OCI-LY1 (cell line): ENCODE measurements at regions not wholly inside any gene's neighbourhood (a gene's known extent, or its start where the extent isn't known, plus 50 kb on each side); places are given as distances from the start of the nearest gene placed in this dataset.

Experiments used
- H2AFZ ChIP-seq: fragments of 200-600 bp; sonication (generic), shearing (Covaris generic); 2 replicates; pipeline ENCODE4 v1.6.0; 2014; ENCODE audit warnings: antibody characterized with exemption, mild to moderate bottlenecking, low read length
- H3F3A ChIP-seq: fragments of 200-600 bp; sonication (generic), shearing (Covaris generic); 2 replicates; pipeline ENCODE4 v1.6.0; 2014; ENCODE audit warnings: mild to moderate bottlenecking, antibody characterized with exemption, low read length, moderate library complexity; ENCODE audit not compliant: insufficient read depth
- H3K27ac ChIP-seq: fragments of 200-600 bp; sonication (generic); 2 replicates; pipeline ENCODE4 v1.5.1; 2014; ENCODE audit warnings: low read length, mixed run types, mild to moderate bottlenecking, low read depth; ENCODE audit not compliant: poor library complexity, severe bottlenecking
- H3K27me3 ChIP-seq: fragments of 200-600 bp; sonication (generic); 2 replicates; pipeline ENCODE4 v1.6.0; 2014; ENCODE audit warnings: antibody characterized with exemption, mild to moderate bottlenecking, low read length, moderate library complexity; ENCODE audit not compliant: insufficient read depth
- H3K36me3 ChIP-seq: fragments of 200-600 bp; sonication (generic); 2 replicates; pipeline ENCODE4 v1.6.1; 2014; ENCODE audit warnings: mild to moderate bottlenecking, antibody characterized with exemption, low read length, moderate library complexity, mixed read lengths; ENCODE audit not compliant: insufficient read depth
- H3K4me1 ChIP-seq: fragments of 200-600 bp; sonication (generic); 2 replicates; pipeline ENCODE4 v1.5.1; 2014; ENCODE audit warnings: mild to moderate bottlenecking, low read length, moderate library complexity; ENCODE audit not compliant: insufficient read depth, severe bottlenecking
- H3K4me2 ChIP-seq: fragments of 200-600 bp; sonication (generic), shearing (Covaris generic); 2 replicates; pipeline ENCODE4 v1.6.1; 2014; ENCODE audit warnings: low read length
- H3K4me3 ChIP-seq: fragments of 200-600 bp; sonication (generic); 2 replicates; pipeline ENCODE4 v1.5.1; 2014; ENCODE audit warnings: low read length, low read depth, mild to moderate bottlenecking, mixed read lengths; ENCODE audit not compliant: poor library complexity, severe bottlenecking
- H3K79me2 ChIP-seq: fragments of 200-600 bp; shearing (Covaris generic); 2 replicates; pipeline ENCODE4 v1.6.1; 2016; ENCODE audit warnings: mixed run types, low read length, mixed read lengths; ENCODE audit not compliant: insufficient read depth
- H3K9ac ChIP-seq: fragments of 200-600 bp; sonication (generic), shearing (Covaris generic); 2 replicates; pipeline ENCODE4 v1.6.1; 2014; ENCODE audit warnings: mild to moderate bottlenecking, low read length, mixed read lengths
- H3K9me2 ChIP-seq: fragments of 200-600 bp; sonication (generic), shearing (Covaris generic); 2 replicates; pipeline ENCODE4 v1.6.1; 2014; ENCODE audit warnings: low read depth, mild to moderate bottlenecking, low read length, mixed read lengths
- H3K9me3 ChIP-seq: fragments of 200-600 bp; shearing (Covaris generic); 2 replicates; pipeline ENCODE4 v1.6.1; 2014; ENCODE audit warnings: low read length, mixed read lengths
- H4K20me1 ChIP-seq: fragments of 200-600 bp; sonication (generic), shearing (Covaris generic); 2 replicates; pipeline ENCODE4 v1.6.0; 2016; ENCODE audit warnings: mild to moderate bottlenecking, low read length; ENCODE audit not compliant: insufficient read depth
- CTCF ChIP-seq: fragments of 200-600 bp; sonication (generic), shearing (Covaris generic); IDR thresholded peaks from 2 replicates; pipeline ENCODE4 v1.5.1; 2017; ENCODE audit warnings: mild to moderate bottlenecking, antibody characterized with exemption, low read length, moderate library complexity, mixed read lengths
- EZH2 ChIP-seq: fragments of 200-600 bp; sonication (generic), shearing (Covaris generic); IDR thresholded peaks from 2 replicates; pipeline ENCODE4 v1.8.0; 2017; ENCODE audit warnings: borderline replicate concordance, mixed run types, mild to moderate bottlenecking, antibody characterized with exemption, low read length, moderate library complexity, mixed read lengths

- no peaks in the 10 kb centered on the region for H3K79me2 ChIP-seq
- no peak overlapping the region for H3K9ac ChIP-seq
- H3K27ac ChIP-seq: no peak overlapping the region
- H3K4me3 ChIP-seq: no peak overlapping the region
- H3K9me2 ChIP-seq: no peaks in the 10 kb centered on the region
- H4K20me1 ChIP-seq: no peaks in the 10 kb centered on the region
- H3K36me3 ChIP-seq: no peaks in the 10 kb centered on the region
- no peak overlapping the region for H2AFZ ChIP-seq
- TF ChIP-seq CTCF (no peak), EZH2 (no peak)
- H3F3A ChIP-seq: no peaks in the 10 kb centered on the region
- no peak overlapping the region for H3K4me2 ChIP-seq
- no peaks in the 10 kb centered on the region for H3K27me3 ChIP-seq
- H3K9me3 ChIP-seq: no peaks in the 10 kb centered on the region
- no peaks in the 10 kb centered on the region for H3K4me1 ChIP-seq
Measured at GRCh38 chr2:34601561-34601960, 1002.5 kb upstream of the FAM98A start.

- H3K4me3 ChIP-seq: no peak overlapping the region
- no peaks in the 10 kb centered on the region for H4K20me1 ChIP-seq
- H3F3A ChIP-seq: no peaks in the 10 kb centered on the region
- H3K9me3 ChIP-seq: no peaks in the 10 kb centered on the region
- H2AFZ ChIP-seq: no peak overlapping the region
- H3K9ac ChIP-seq: no peak overlapping the region
- no peaks in the 10 kb centered on the region for H3K79me2 ChIP-seq
- H3K27me3 ChIP-seq: no peaks in the 10 kb centered on the region
- TF ChIP-seq EZH2 (no peak), CTCF (no peak)
- H3K4me2 ChIP-seq: no peak overlapping the region
- H3K36me3 ChIP-seq: no peaks in the 10 kb centered on the region
- H3K27ac ChIP-seq: no peak overlapping the region
- H3K9me2 ChIP-seq: no peaks in the 10 kb centered on the region
- H3K4me1 ChIP-seq: no peaks in the 10 kb centered on the region
Measured at GRCh38 chr2:34578641-34579040, 979.5 kb upstream of the FAM98A start.

GRCh38 chr2:34570266-34570872, 971.3 kb upstream of the FAM98A start:
- no peaks in the 10 kb centered on the region for H3F3A ChIP-seq
- H3K27ac ChIP-seq: no peak overlapping the region
- no peak overlapping the region for H3K9ac ChIP-seq
- H3K4me1 ChIP-seq: no peaks in the 10 kb centered on the region
- H3K4me2 ChIP-seq: no peak overlapping the region
- no peak overlapping the region for H2AFZ ChIP-seq
- TF ChIP-seq CTCF (peak; percentile 53), EZH2 (no peak)
- no peaks in the 10 kb centered on the region for H3K36me3 ChIP-seq
- no peaks in the 10 kb centered on the region for H3K9me3 ChIP-seq
- H4K20me1 ChIP-seq: no peaks in the 10 kb centered on the region
- H3K9me2 ChIP-seq: no peaks in the 10 kb centered on the region
- no peaks in the 10 kb centered on the region for H3K79me2 ChIP-seq
- no peaks in the 10 kb centered on the region for H3K27me3 ChIP-seq
- H3K4me3 ChIP-seq: no peak overlapping the region
